PC-3 (cell line): ENCODE measurements at regions not wholly inside any gene's neighbourhood (a gene's known extent, or its start where the extent isn't known, plus 50 kb on each side); places are given as distances from the start of the nearest gene placed in this dataset.

ENCODE experiments used
- ATAC-seq: fragments of 200-7000 bp; cut with Tn5 transposase; 2 replicates; pipeline ENCODE4 v1.9.1; 2020; ENCODE audit warnings: mild to moderate bottlenecking, moderate library complexity
- BruUV-seq: library from RNA; stranded (reverse); fragments of 400-500 nt; replicated peaks from 2 replicates; lab custom pipeline; 2021; lab: Mats Ljungman, UMichigan
- CTCF ChIA-PET: fragments of 300-600 bp; sonication (Branson Sonifier 250); formaldehyde crosslinking; loops from one replicate; lab custom pipeline; 2022; ENCODE audit warnings: antibody characterized with exemption; lab: Charles Lee
- POLR2A ChIA-PET: fragments of 300-600 bp; sonication (Branson Sonifier 250); formaldehyde crosslinking; loops from one replicate; lab custom pipeline; 2022; ENCODE audit warnings: antibody characterized with exemption; ENCODE audit not compliant: unreplicated experiment; lab: Charles Lee
- DNase-seq: peaks from one replicate; pipeline ENCODE4 v3.0.0-alpha.2; 2015
- H2AFZ ChIP-seq: fragments of 300-600 bp; sonication (generic); 2 replicates; pipeline ENCODE4 v1.6.0; 2016; ENCODE audit warnings: antibody characterized with exemption, low read length
- H3F3A ChIP-seq: fragments of 300-600 bp; sonication (generic); one replicate; pipeline ENCODE4 v1.6.0; 2017; ENCODE audit warnings: antibody characterized with exemption, low read length, control low read depth, mild to moderate bottlenecking; ENCODE audit not compliant: unreplicated experiment
- H3K27ac ChIP-seq: fragments of 300-600 bp; sonication (generic); 2 replicates; pipeline ENCODE4 v1.5.1; 2016; ENCODE audit warnings: mild to moderate bottlenecking, low read length
- H3K27me3 ChIP-seq: fragments of 300-600 bp; sonication (generic); 2 replicates; pipeline ENCODE4 v1.6.1; 2016; ENCODE audit warnings: low read length, mixed read lengths
- H3K36me3 ChIP-seq: fragments of 300-600 bp; sonication (generic); 2 replicates; pipeline ENCODE4 v1.6.1; 2016; ENCODE audit warnings: low read depth, mixed run types, low read length, mixed read lengths
- H3K4me1 ChIP-seq: fragments of 300-600 bp; sonication (generic); 2 replicates; pipeline ENCODE4 v1.5.1; 2016; ENCODE audit warnings: low read length; ENCODE audit not compliant: insufficient read depth
- H3K4me2 ChIP-seq: fragments of 300-600 bp; sonication (generic); 2 replicates; pipeline ENCODE4 v1.6.0; 2016; ENCODE audit warnings: low read length
- H3K4me3 ChIP-seq: fragments of 300-600 bp; sonication (generic); 2 replicates; pipeline ENCODE4 v1.5.1; 2016; ENCODE audit warnings: mild to moderate bottlenecking, low read length, mixed read lengths
- H3K79me2 ChIP-seq: fragments of 300-600 bp; sonication (generic); 2 replicates; pipeline ENCODE4 v1.6.1; 2017; ENCODE audit warnings: low read length, mixed read lengths
- H3K9ac ChIP-seq: fragments of 300-600 bp; sonication (generic); 2 replicates; pipeline ENCODE4 v1.6.0; 2016; ENCODE audit warnings: mild to moderate bottlenecking, low read length
- H3K9me2 ChIP-seq: fragments of 300-600 bp; sonication (generic); replicated peaks from 2 replicates; pipeline ENCODE4 v1.6.1; 2016; ENCODE audit warnings: mixed run types, low read length, mixed read lengths
- H3K9me3 ChIP-seq: fragments of 300-600 bp; sonication (generic); 2 replicates; pipeline ENCODE4 v1.6.1; 2016; ENCODE audit warnings: low read length, mixed read lengths
- H4K20me1 ChIP-seq: fragments of 300-600 bp; sonication (generic); 2 replicates; pipeline ENCODE4 v1.6.1; 2016; ENCODE audit warnings: low read length, mixed read lengths
- EZH2 ChIP-seq: fragments of 300-600 bp; sonication (generic); IDR thresholded peaks from one replicate; pipeline ENCODE4 v1.6.1; 2017; ENCODE audit warnings: antibody characterized with exemption, mild to moderate bottlenecking, low read length; ENCODE audit not compliant: unreplicated experiment
- EZH2phosphoT487 ChIP-seq: fragments of 300-600 bp; sonication (generic); IDR thresholded peaks from 2 replicates; pipeline ENCODE4 v1.6.1; 2018; ENCODE audit warnings: mild to moderate bottlenecking, antibody characterized with exemption, low read length, borderline replicate concordance
- intact Hi-C: fragments of 100-400 bp; cut with micrococcal nuclease; formaldehyde crosslinking; loops from 2 replicates; pipeline ENCODE4 v1.9.0; 2023
- TF ChIP-seq, protein P1 (sequence below): fragments of 300-600 bp; sonication (generic); conservative IDR thresholded peaks from 2 replicates; pipeline ENCODE4 v1.5.1; 2017; ENCODE audit warnings: antibody characterized with exemption, low read depth, mild to moderate bottlenecking, low read length

DNA sequence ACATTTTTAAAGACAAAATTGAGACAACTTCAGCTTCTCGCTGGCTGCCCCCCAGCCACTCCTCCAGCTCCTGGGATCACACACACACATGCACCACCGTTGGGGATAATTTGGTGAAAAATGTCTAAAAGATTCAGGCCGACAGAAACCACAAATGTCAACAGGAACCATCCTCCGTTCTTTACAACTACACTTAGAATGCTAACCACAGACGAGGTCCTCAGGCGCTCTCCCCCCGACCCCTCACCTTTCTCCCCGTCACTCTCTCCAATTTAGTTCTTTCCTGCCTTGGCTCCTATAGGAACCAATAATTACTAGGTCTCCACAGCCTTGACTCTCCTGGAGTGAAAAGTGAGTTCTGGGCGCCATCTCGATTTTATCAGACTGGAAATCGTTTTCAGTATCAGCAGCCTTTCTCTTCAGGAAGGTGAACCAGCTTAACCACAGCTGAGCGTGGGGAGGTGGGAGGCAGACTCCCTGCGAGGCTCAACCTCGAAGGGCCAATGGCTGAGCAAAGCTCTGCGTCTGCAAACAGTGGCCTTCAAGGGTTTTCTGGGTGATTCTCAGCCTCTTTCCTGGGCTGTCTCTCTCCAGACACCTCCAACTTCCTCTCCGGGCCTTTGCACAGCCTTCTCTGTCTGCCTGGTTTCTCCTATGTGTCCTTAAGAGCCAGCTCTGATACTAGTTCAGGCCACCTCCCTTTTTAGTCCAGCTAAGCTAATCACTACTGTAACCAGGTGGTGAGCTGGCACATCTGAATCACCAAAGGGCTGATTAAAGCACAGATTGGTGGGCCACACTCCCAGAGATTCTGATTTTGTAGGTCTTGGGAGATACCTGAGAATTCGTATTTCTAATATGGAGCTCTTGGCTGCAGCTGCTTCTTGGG lies 115.7 kb upstream of the COPS8 start:
- Histone ChIP-seq H3K27me3 (no peaks in the 10 kb centered on the region), H3K36me3 (no peaks in the 10 kb centered on the region), H3K9ac (no peak overlapping the region), H3K9me3 (no peaks in the 10 kb centered on the region), H3K4me2 (no peak overlapping the region), H2AFZ (no peak overlapping the region), H3K4me3 (no peak overlapping the region), H3K4me1 (peaks cover 24% of the 10 kb centered on the region), H3K9me2 (no peaks in the 10 kb centered on the region), H4K20me1 (no peaks in the 10 kb centered on the region), H3K79me2 (no peaks in the 10 kb centered on the region), H3K27ac (no peak overlapping the region), H3F3A (peaks cover 4% of the 10 kb centered on the region)
- POLR2A ChIA-PET = interaction anchor here (0.6 kb wide), 1 partner anchor 55 kb away, joined by 4 read pairs; no protein-coding TSS in a partner anchor
- peak; percentile 10 for DNase-seq
- no peak for ATAC-seq
- intact Hi-C loops = no loop called here
- CTCF ChIA-PET = no interaction called here
- no TSS peak for BruUV-seq
- TF ChIP-seq EZH2 (no peak), EZH2phosphoT487 (no peak)
- TF ChIP-seq, protein P1, sequence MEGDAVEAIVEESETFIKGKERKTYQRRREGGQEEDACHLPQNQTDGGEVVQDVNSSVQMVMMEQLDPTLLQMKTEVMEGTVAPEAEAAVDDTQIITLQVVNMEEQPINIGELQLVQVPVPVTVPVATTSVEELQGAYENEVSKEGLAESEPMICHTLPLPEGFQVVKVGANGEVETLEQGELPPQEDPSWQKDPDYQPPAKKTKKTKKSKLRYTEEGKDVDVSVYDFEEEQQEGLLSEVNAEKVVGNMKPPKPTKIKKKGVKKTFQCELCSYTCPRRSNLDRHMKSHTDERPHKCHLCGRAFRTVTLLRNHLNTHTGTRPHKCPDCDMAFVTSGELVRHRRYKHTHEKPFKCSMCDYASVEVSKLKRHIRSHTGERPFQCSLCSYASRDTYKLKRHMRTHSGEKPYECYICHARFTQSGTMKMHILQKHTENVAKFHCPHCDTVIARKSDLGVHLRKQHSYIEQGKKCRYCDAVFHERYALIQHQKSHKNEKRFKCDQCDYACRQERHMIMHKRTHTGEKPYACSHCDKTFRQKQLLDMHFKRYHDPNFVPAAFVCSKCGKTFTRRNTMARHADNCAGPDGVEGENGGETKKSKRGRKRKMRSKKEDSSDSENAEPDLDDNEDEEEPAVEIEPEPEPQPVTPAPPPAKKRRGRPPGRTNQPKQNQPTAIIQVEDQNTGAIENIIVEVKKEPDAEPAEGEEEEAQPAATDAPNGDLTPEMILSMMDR = no peak

DNA sequence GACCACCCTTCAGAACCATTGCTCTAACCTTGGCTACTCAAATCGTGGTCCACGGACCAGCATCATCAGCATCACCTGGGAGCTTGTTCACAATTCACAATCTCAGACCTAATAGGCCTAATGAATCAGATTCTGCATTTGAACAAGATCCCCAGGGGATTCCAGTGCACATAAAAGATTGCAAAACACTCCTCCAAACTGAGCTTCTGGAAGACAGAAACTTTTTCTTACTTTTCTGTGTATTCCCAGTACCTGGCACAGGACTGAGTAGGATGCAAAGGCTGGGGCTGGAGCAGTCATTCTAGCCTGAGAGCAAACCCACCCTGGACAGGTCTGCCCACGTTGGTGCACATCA lies 115.1 kb upstream of the COPS8 start:
- BruUV-seq = no TSS peak
- CTCF ChIA-PET = no interaction called here

More for the DNA sequence above, 115.1 kb upstream of the COPS8 start:
- intact Hi-C loops = no loop called here
- Histone ChIP-seq H3K9ac (no peak overlapping the region), H3K79me2 (no peaks in the 10 kb centered on the region), H3K4me1 (peaks cover 24% of the 10 kb centered on the region), H4K20me1 (no peaks in the 10 kb centered on the region), H3K27ac (no peak overlapping the region), H3K27me3 (no peaks in the 10 kb centered on the region), H3K4me3 (no peak overlapping the region), H3F3A (peaks cover 4% of the 10 kb centered on the region), H3K9me2 (no peaks in the 10 kb centered on the region), H2AFZ (no peak overlapping the region), H3K9me3 (no peaks in the 10 kb centered on the region), H3K36me3 (no peaks in the 10 kb centered on the region), H3K4me2 (no peak overlapping the region)
- no peak for DNase-seq
- POLR2A ChIA-PET = interaction anchor here (0.6 kb wide), 1 partner anchor 55 kb away, joined by 4 read pairs; no protein-coding TSS in a partner anchor
- TF ChIP-seq, protein P1 = no peak
- TF ChIP-seq EZH2phosphoT487 (no peak), EZH2 (no peak)
- no peak for ATAC-seq
